NCI-H2196 (cell line): ENCODE measurements at regions not wholly inside any gene's neighbourhood (a gene's known extent, or its start where the extent isn't known, plus 50 kb on each side); places are given as distances from the start of the nearest gene placed in this dataset.
"Not testable (repeated sequence)": the region's sequence is repeated elsewhere in the genome, so short reads cannot be mapped to it uniquely, and the experiment has no call there.

Source experiments
- DNase-seq: peaks from one replicate; lab custom pipeline; 2025; ENCODE audit not compliant: unreplicated experiment; lab: John Stamatoyannopoulos, UW

- no peak for DNase-seq
These were observed 87.1 kb upstream of the ZNF281 start for GRCh38 chr1:200496937-200497336.

GRCh38 chr1:200495901-200496300 is 86.1 kb upstream of the ZNF281 start:
- no peak for DNase-seq

GRCh38 chr1:200493344-200493743 is 83.5 kb upstream of the ZNF281 start:
- DNase-seq: no peak

GRCh38 chr1:200491103-200491502 is 81.3 kb upstream of the ZNF281 start:
- DNase-seq: no peak

GRCh38 chr1:200490183-200490582 is 80.3 kb upstream of the ZNF281 start:
- no peak for DNase-seq

GRCh38 chr1:200488375-200489165 is 78.7 kb upstream of the ZNF281 start:
- peak; percentile 52 for DNase-seq

- no peak for DNase-seq
These were observed 77.8 kb upstream of the ZNF281 start for GRCh38 chr1:200487650-200488049.

GRCh38 chr1:200486634-200487033 is 76.8 kb upstream of the ZNF281 start:
- no peak for DNase-seq

- not testable (repeated sequence) for DNase-seq
These were observed 74.7 kb upstream of the ZNF281 start for GRCh38 chr1:200484438-200484946.

- no peak for DNase-seq
These were observed 73.8 kb upstream of the ZNF281 start for GRCh38 chr1:200483491-200484143.

- no peak for DNase-seq
These were observed 71.1 kb upstream of the ZNF281 start for GRCh38 chr1:200480964-200481363.

GRCh38 chr1:200479816-200480215 is 70.0 kb upstream of the ZNF281 start:
- DNase-seq: no peak

GRCh38 chr1:200478945-200479558 is 69.2 kb upstream of the ZNF281 start:
- no peak for DNase-seq

- no peak for DNase-seq
These were observed 68.4 kb upstream of the ZNF281 start for GRCh38 chr1:200478239-200478623.

- DNase-seq: no peak
These were observed 64.8 kb upstream of the ZNF281 start for GRCh38 chr1:200474633-200475032.

- DNase-seq: no peak
These were observed 64.0 kb upstream of the ZNF281 start for GRCh38 chr1:200473698-200474371.

GRCh38 chr1:200471739-200472138 is 61.9 kb upstream of the ZNF281 start:
- no peak for DNase-seq

GRCh38 chr1:200468264-200469001 is 58.6 kb upstream of the ZNF281 start:
- no peak for DNase-seq

GRCh38 chr1:200464784-200465400 is 55.1 kb upstream of the ZNF281 start:
- no peak for DNase-seq
